PC-3 (cell line): ENCODE measurements at regions not wholly inside any gene's neighbourhood (a gene's known extent, or its start where the extent isn't known, plus 50 kb on each side); places are given as distances from the start of the nearest gene placed in this dataset.

Source experiments
- ATAC-seq: fragments of 200-7000 bp; cut with Tn5 transposase; 2 replicates; pipeline ENCODE4 v1.9.1; 2020; ENCODE audit warnings: mild to moderate bottlenecking, moderate library complexity
- BruUV-seq: library from RNA; stranded (reverse); fragments of 400-500 nt; replicated peaks from 2 replicates; lab custom pipeline; 2021; lab: Mats Ljungman, UMichigan
- CTCF ChIA-PET: fragments of 300-600 bp; sonication (Branson Sonifier 250); formaldehyde crosslinking; loops from one replicate; lab custom pipeline; 2022; ENCODE audit warnings: antibody characterized with exemption; lab: Charles Lee
- POLR2A ChIA-PET: fragments of 300-600 bp; sonication (Branson Sonifier 250); formaldehyde crosslinking; loops from one replicate; lab custom pipeline; 2022; ENCODE audit warnings: antibody characterized with exemption; ENCODE audit not compliant: unreplicated experiment; lab: Charles Lee
- DNase-seq: peaks from one replicate; pipeline ENCODE4 v3.0.0-alpha.2; 2015
- H2AFZ ChIP-seq: fragments of 300-600 bp; sonication (generic); 2 replicates; pipeline ENCODE4 v1.6.0; 2016; ENCODE audit warnings: antibody characterized with exemption, low read length
- H3F3A ChIP-seq: fragments of 300-600 bp; sonication (generic); one replicate; pipeline ENCODE4 v1.6.0; 2017; ENCODE audit warnings: antibody characterized with exemption, low read length, control low read depth, mild to moderate bottlenecking; ENCODE audit not compliant: unreplicated experiment
- H3K27ac ChIP-seq: fragments of 300-600 bp; sonication (generic); 2 replicates; pipeline ENCODE4 v1.5.1; 2016; ENCODE audit warnings: mild to moderate bottlenecking, low read length
- H3K27me3 ChIP-seq: fragments of 300-600 bp; sonication (generic); 2 replicates; pipeline ENCODE4 v1.6.1; 2016; ENCODE audit warnings: low read length, mixed read lengths
- H3K36me3 ChIP-seq: fragments of 300-600 bp; sonication (generic); 2 replicates; pipeline ENCODE4 v1.6.1; 2016; ENCODE audit warnings: low read depth, mixed run types, low read length, mixed read lengths
- H3K4me1 ChIP-seq: fragments of 300-600 bp; sonication (generic); 2 replicates; pipeline ENCODE4 v1.5.1; 2016; ENCODE audit warnings: low read length; ENCODE audit not compliant: insufficient read depth
- H3K4me2 ChIP-seq: fragments of 300-600 bp; sonication (generic); 2 replicates; pipeline ENCODE4 v1.6.0; 2016; ENCODE audit warnings: low read length
- H3K4me3 ChIP-seq: fragments of 300-600 bp; sonication (generic); 2 replicates; pipeline ENCODE4 v1.5.1; 2016; ENCODE audit warnings: mild to moderate bottlenecking, low read length, mixed read lengths
- H3K79me2 ChIP-seq: fragments of 300-600 bp; sonication (generic); 2 replicates; pipeline ENCODE4 v1.6.1; 2017; ENCODE audit warnings: low read length, mixed read lengths
- H3K9ac ChIP-seq: fragments of 300-600 bp; sonication (generic); 2 replicates; pipeline ENCODE4 v1.6.0; 2016; ENCODE audit warnings: mild to moderate bottlenecking, low read length
- H3K9me2 ChIP-seq: fragments of 300-600 bp; sonication (generic); replicated peaks from 2 replicates; pipeline ENCODE4 v1.6.1; 2016; ENCODE audit warnings: mixed run types, low read length, mixed read lengths
- H3K9me3 ChIP-seq: fragments of 300-600 bp; sonication (generic); 2 replicates; pipeline ENCODE4 v1.6.1; 2016; ENCODE audit warnings: low read length, mixed read lengths
- H4K20me1 ChIP-seq: fragments of 300-600 bp; sonication (generic); 2 replicates; pipeline ENCODE4 v1.6.1; 2016; ENCODE audit warnings: low read length, mixed read lengths
- CTCF ChIP-seq: fragments of 300-600 bp; sonication (generic); conservative IDR thresholded peaks from 2 replicates; pipeline ENCODE4 v1.5.1; 2017; ENCODE audit warnings: antibody characterized with exemption, low read depth, mild to moderate bottlenecking, low read length
- EZH2 ChIP-seq: fragments of 300-600 bp; sonication (generic); IDR thresholded peaks from one replicate; pipeline ENCODE4 v1.6.1; 2017; ENCODE audit warnings: antibody characterized with exemption, mild to moderate bottlenecking, low read length; ENCODE audit not compliant: unreplicated experiment
- EZH2phosphoT487 ChIP-seq: fragments of 300-600 bp; sonication (generic); IDR thresholded peaks from 2 replicates; pipeline ENCODE4 v1.6.1; 2018; ENCODE audit warnings: mild to moderate bottlenecking, antibody characterized with exemption, low read length, borderline replicate concordance
- intact Hi-C: fragments of 100-400 bp; cut with micrococcal nuclease; formaldehyde crosslinking; loops from 2 replicates; pipeline ENCODE4 v1.9.0; 2023

GRCh38 chr16:26316683-26317464 lies 625.1 kb downstream of the HS3ST4 start:
- Histone ChIP-seq H3K9me3 (no peaks in the 10 kb centered on the region), H3K27ac (no peak overlapping the region), H2AFZ (no peak overlapping the region), H3K4me3 (no peak overlapping the region), H3K4me1 (no peaks in the 10 kb centered on the region), H4K20me1 (no peaks in the 10 kb centered on the region), H3K36me3 (no peaks in the 10 kb centered on the region), H3K9ac (no peak overlapping the region), H3K9me2 (no peaks in the 10 kb centered on the region), H3K79me2 (no peaks in the 10 kb centered on the region), H3F3A (no peaks in the 10 kb centered on the region), H3K27me3 (no peaks in the 10 kb centered on the region), H3K4me2 (no peak overlapping the region)
- DNase-seq, result no peak
- no peak for ATAC-seq
- CTCF ChIA-PET, result no interaction called here
- POLR2A ChIA-PET, result no interaction called here
- intact Hi-C loops, result no loop called here
- no TSS peak for BruUV-seq
- TF ChIP-seq EZH2phosphoT487, result no peak
- no peak for TF ChIP-seq CTCF
- no peak for TF ChIP-seq EZH2

GRCh38 chr16:26317885-26318284 lies 626.1 kb downstream of the HS3ST4 start:
- ATAC-seq (no peak), DNase-seq (no peak)
- Histone ChIP-seq H3F3A (no peaks in the 10 kb centered on the region), H3K4me1 (no peaks in the 10 kb centered on the region), H3K36me3 (no peaks in the 10 kb centered on the region), H3K27me3 (no peaks in the 10 kb centered on the region), H2AFZ (no peak overlapping the region), H3K79me2 (no peaks in the 10 kb centered on the region), H3K9me2 (no peaks in the 10 kb centered on the region), H3K4me2 (no peak overlapping the region), H3K9me3 (no peaks in the 10 kb centered on the region), H3K4me3 (no peak overlapping the region), H3K9ac (no peak overlapping the region), H3K27ac (no peak overlapping the region), H4K20me1 (no peaks in the 10 kb centered on the region)
- CTCF ChIA-PET, result no interaction called here
- no peak for TF ChIP-seq EZH2phosphoT487
- no peak for TF ChIP-seq CTCF
- no peak for TF ChIP-seq EZH2
- POLR2A ChIA-PET, result no interaction called here
- no TSS peak for BruUV-seq
- intact Hi-C loops, result no loop called here

- no peak overlapping the region for H3K4me3 ChIP-seq
- CTCF ChIA-PET, result no interaction called here
- H3K4me2 ChIP-seq, result no peak overlapping the region
- H3K9ac ChIP-seq, result no peak overlapping the region
- no peaks in the 10 kb centered on the region for H3K9me2 ChIP-seq
- no peaks in the 10 kb centered on the region for H3F3A ChIP-seq
- H2AFZ ChIP-seq, result no peak overlapping the region
- no peaks in the 10 kb centered on the region for H3K4me1 ChIP-seq
- H4K20me1 ChIP-seq, result no peaks in the 10 kb centered on the region
- no peak for ATAC-seq
- intact Hi-C loops, result no loop called here
- POLR2A ChIA-PET, result no interaction called here
- no peak for DNase-seq
- BruUV-seq, result no TSS peak
- H3K27me3 ChIP-seq, result no peaks in the 10 kb centered on the region
- H3K79me2 ChIP-seq, result no peaks in the 10 kb centered on the region
- H3K27ac ChIP-seq, result no peak overlapping the region
- TF ChIP-seq CTCF, result no peak
- no peak for TF ChIP-seq EZH2
- TF ChIP-seq EZH2phosphoT487, result no peak
- no peaks in the 10 kb centered on the region for H3K9me3 ChIP-seq
- no peaks in the 10 kb centered on the region for H3K36me3 ChIP-seq
Observed at GRCh38 chr16:26330654-26331053, 638.9 kb downstream of the HS3ST4 start.
